ENCODE measurements at regions not wholly inside any gene's neighbourhood (a gene's known extent, or its start where the extent isn't known, plus 50 kb on each side); places are given as distances from the start of the nearest gene placed in this dataset.

DNA sequence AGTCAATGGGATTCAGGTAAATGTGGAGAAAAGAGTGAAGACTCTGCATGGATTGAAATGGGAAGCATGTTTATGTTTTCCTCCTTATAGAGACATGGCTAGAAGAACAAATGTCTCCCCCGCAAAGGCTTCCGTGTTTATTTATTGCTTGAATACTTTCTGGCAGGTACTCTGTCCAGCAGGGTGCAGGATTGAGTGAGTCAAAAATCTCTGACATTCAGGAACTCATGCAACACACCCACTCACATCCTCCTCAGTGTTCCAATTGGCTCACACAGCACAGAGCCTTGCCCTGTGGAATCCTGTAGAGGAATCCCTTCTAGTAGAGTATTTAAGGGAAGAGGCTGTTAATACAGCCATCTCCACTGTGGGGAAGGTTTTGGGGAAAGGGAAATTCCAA is 290.3 kb upstream of the VWC2 start:
- TF ChIP-seq CTCF (conservative IDR thresholded peaks at IDR 0.05; ENCODE audit: low read depth, low read length) = no peak
- no peaks in the 10 kb centered on the region for H3K79me2 ChIP-seq (ENCODE audit: insufficient read depth, low read depth)
- H4K20me1 ChIP-seq (ENCODE audit: insufficient read depth) = no peaks in the 10 kb centered on the region
- no peak overlapping the region for H3K4me3 ChIP-seq (IDR thresholded peaks at IDR 0.05; ENCODE audit: insufficient read depth, low read depth, low read length)
- no peak overlapping the region for H3K4me2 ChIP-seq
- H3K4me1 ChIP-seq (ENCODE audit: low read depth, poor library complexity, severe bottlenecking) = no peaks in the 10 kb centered on the region
- H3K27me3 ChIP-seq (ENCODE audit: insufficient read depth, low read depth) = no peaks in the 10 kb centered on the region
- no peak overlapping the region for H3K27ac ChIP-seq
- no peak overlapping the region for H2AFZ ChIP-seq (ENCODE audit: low read depth)
- H3K36me3 ChIP-seq (ENCODE audit: insufficient read depth) = no peaks in the 10 kb centered on the region
- H3K9ac ChIP-seq = no peak overlapping the region

GRCh38 chr7:49486974-49487829 is 286.2 kb upstream of the VWC2 start:
- H3K4me1 ChIP-seq (ENCODE audit: low read depth, poor library complexity, severe bottlenecking) = no peaks in the 10 kb centered on the region
- H3K4me2 ChIP-seq = no peak overlapping the region
- H4K20me1 ChIP-seq (ENCODE audit: insufficient read depth) = no peaks in the 10 kb centered on the region
- TF ChIP-seq CTCF (conservative IDR thresholded peaks at IDR 0.05; ENCODE audit: low read depth, low read length) = no peak
- no peak overlapping the region for H3K9ac ChIP-seq
- no peak overlapping the region for H3K4me3 ChIP-seq (IDR thresholded peaks at IDR 0.05; ENCODE audit: insufficient read depth, low read depth, low read length)
- no peak overlapping the region for H3K27ac ChIP-seq
- H3K79me2 ChIP-seq (ENCODE audit: insufficient read depth, low read depth) = no peaks in the 10 kb centered on the region
- H3K27me3 ChIP-seq (ENCODE audit: insufficient read depth, low read depth) = no peaks in the 10 kb centered on the region
- H2AFZ ChIP-seq (ENCODE audit: low read depth) = no peak overlapping the region
- no peaks in the 10 kb centered on the region for H3K36me3 ChIP-seq (ENCODE audit: insufficient read depth)

GRCh38 chr7:49487830-49488140 is 285.7 kb upstream of the VWC2 start:
- Histone ChIP-seq H3K27me3 (ENCODE audit: insufficient read depth, low read depth) (no peaks in the 10 kb centered on the region), H3K4me3 (IDR thresholded peaks at IDR 0.05; ENCODE audit: insufficient read depth, low read depth, low read length) (no peak overlapping the region), H3K9ac (no peak overlapping the region), H4K20me1 (ENCODE audit: insufficient read depth) (no peaks in the 10 kb centered on the region), H3K36me3 (ENCODE audit: insufficient read depth) (no peaks in the 10 kb centered on the region), H3K79me2 (ENCODE audit: insufficient read depth, low read depth) (no peaks in the 10 kb centered on the region), H2AFZ (ENCODE audit: low read depth) (no peak overlapping the region), H3K27ac (no peak overlapping the region), H3K4me1 (ENCODE audit: low read depth, poor library complexity, severe bottlenecking) (no peaks in the 10 kb centered on the region), H3K4me2 (no peak overlapping the region)
- TF ChIP-seq CTCF (conservative IDR thresholded peaks at IDR 0.05; ENCODE audit: low read depth, low read length) = no peak

DNA sequence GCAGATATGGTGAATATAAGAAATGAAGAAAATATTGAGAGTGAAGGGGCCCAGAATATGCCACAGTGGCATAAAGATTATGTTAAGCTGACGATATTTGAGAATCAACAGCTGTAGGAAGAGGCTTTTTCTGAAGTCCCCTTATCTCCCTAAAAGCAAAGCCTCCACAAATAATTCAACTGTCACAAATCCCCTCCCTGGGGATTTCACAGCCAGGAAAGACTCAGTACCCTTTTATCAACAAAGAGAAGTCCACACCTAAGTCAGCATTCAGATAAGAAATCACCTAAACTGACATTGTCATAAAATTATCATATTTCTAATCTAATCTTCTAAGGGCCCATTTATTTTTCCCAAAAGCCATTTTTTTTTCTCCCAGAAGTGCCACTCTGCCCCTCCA is 284.9 kb upstream of the VWC2 start:
- no peaks in the 10 kb centered on the region for H3K36me3 ChIP-seq (ENCODE audit: insufficient read depth)
- H3K27ac ChIP-seq = no peak overlapping the region
- H3K27me3 ChIP-seq (ENCODE audit: insufficient read depth, low read depth) = no peaks in the 10 kb centered on the region
- no peak overlapping the region for H2AFZ ChIP-seq (ENCODE audit: low read depth)
- TF ChIP-seq CTCF (conservative IDR thresholded peaks at IDR 0.05; ENCODE audit: low read depth, low read length) = no peak
- H3K79me2 ChIP-seq (ENCODE audit: insufficient read depth, low read depth) = no peaks in the 10 kb centered on the region
- H3K4me1 ChIP-seq (ENCODE audit: low read depth, poor library complexity, severe bottlenecking) = no peaks in the 10 kb centered on the region
- no peaks in the 10 kb centered on the region for H4K20me1 ChIP-seq (ENCODE audit: insufficient read depth)
- no peak overlapping the region for H3K9ac ChIP-seq
- H3K4me2 ChIP-seq = no peak overlapping the region
- H3K4me3 ChIP-seq (IDR thresholded peaks at IDR 0.05; ENCODE audit: insufficient read depth, low read depth, low read length) = no peak overlapping the region

All from KMS-11 (cell line).